ENCODE measurements at regions not wholly inside any gene's neighbourhood (a gene's known extent, or its start where the extent isn't known, plus 50 kb on each side); places are given as distances from the start of the nearest gene placed in this dataset.

DNA sequence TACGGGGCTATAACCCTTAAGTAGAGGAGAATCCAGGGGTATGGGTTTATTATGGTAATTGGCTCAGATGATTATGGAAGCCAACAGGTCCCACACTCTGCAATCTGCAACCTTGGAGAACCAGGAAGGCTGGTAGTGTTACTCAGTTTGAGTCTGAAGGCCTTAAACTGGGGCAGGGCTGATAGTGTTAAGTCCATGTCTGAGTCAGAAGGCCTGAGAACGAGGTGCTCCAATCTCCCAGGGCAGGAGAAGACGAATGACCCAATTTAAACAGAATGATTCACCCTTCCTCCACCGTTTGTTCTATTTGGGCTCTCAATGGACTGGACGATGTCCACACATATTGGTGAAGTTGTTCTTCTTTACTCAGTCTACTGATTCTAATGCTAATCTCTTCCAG is 244.5 kb upstream of the PTER start:
- no peak for TF ChIP-seq EZH2phosphoT487 (IDR thresholded peaks at IDR 0.05; ENCODE audit: low read depth, severe bottlenecking, unreplicated experiment)
- TF ChIP-seq, protein P1, sequence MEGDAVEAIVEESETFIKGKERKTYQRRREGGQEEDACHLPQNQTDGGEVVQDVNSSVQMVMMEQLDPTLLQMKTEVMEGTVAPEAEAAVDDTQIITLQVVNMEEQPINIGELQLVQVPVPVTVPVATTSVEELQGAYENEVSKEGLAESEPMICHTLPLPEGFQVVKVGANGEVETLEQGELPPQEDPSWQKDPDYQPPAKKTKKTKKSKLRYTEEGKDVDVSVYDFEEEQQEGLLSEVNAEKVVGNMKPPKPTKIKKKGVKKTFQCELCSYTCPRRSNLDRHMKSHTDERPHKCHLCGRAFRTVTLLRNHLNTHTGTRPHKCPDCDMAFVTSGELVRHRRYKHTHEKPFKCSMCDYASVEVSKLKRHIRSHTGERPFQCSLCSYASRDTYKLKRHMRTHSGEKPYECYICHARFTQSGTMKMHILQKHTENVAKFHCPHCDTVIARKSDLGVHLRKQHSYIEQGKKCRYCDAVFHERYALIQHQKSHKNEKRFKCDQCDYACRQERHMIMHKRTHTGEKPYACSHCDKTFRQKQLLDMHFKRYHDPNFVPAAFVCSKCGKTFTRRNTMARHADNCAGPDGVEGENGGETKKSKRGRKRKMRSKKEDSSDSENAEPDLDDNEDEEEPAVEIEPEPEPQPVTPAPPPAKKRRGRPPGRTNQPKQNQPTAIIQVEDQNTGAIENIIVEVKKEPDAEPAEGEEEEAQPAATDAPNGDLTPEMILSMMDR (IDR thresholded peaks at IDR 0.05; ENCODE audit: poor library complexity) = no peak

Measured in hepatocyte (in vitro differentiated cells).